ENCODE measurements at regions not wholly inside any gene's neighbourhood (a gene's known extent, or its start where the extent isn't known, plus 50 kb on each side); places are given as distances from the start of the nearest gene placed in this dataset.
"Not testable (repeated sequence)": the region's sequence is repeated elsewhere in the genome, so short reads cannot be mapped to it uniquely, and the experiment has no call there.

DNA sequence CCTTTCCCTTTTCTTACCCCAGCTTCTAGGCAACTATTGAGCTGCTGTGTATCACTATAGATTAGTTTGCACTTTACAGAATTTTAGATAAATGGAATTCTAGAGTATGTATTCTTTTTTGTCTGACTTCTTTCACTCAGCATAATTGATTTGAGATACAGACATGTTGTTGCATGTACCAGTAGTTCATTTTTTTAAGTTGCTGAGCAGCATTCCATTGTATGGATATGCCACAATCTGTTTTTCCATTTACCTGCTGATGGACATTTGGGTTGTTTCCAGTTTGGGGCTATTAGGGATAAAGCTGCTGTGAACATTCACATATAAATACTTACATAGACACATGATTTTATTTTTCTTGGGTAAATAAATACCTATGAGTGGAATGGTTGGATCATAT, 135.7 kb downstream of the IGF1 start:
- no peak for DNase-seq (ENCODE audit: low spot score)

DNA sequence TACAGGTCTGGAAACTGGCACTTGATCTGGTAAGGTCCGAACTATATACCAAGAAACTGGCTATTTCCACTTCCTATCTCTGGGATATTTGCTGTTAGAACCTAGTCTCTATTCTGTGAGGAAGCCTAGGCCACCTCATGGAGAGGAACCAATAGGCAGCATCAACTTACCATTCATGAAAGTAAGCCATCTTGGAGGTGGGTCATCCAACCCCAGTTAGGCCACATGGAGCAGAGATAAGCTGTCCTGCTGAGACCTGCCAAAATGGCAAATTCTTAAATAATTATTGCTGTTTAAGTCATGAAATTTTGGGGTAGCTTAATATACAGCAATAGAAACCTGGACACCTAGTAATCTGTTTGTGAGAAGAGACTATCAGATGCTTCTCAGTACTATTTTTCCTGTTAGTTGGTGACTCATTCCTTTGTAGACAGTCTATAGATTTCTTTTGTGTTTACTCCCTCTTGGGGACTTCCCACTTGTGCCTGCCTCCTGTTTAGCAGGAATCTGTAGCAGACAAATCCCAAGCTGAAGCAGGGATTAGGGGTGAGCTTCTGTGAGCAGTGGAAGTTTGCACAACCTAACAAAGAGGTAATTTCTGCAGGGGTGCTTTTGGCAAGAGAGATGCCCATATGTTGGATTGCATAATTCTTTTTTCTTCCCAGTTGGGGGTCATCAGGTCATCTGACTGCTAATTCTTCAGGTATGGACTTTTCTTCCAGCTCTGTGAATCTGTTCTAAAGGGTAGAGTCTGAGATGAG, 136.8 kb downstream of the IGF1 start:
- no peak for DNase-seq (ENCODE audit: low spot score)

DNA sequence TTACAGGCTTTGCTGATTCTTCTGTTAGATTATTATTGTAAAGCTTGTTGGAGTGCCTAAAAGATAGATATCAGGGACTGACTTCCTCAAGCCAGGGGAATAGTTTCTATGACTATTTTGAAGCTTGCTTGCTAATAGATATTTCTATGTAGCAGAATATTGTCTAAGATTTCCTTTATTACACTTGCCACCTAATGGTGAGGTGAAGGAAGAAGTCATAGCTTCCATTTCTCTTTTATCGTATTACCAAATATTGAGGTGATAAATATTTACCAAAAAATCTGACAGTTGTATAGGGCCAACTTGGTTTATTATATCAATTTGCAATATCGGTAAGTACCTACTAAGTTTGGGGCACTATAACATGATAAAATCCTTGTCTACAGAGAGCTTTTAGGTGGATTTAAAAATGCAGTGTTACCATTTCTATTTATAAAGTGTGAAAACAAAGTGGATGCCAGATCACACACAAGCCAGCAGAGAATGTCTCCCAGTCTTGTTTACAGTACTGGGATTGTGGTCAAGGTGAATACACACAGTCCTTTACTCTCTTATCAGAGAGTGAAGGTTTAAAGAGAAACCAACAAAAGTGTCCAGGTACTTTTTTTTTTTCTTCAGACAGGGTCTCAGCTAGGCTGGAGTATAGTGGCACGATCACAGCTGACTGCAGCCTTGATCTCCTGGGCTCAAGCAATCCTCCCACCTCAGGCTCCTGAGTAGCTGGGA, 137.9 kb downstream of the IGF1 start:
- DNase-seq (ENCODE audit: low spot score) = no peak

DNA sequence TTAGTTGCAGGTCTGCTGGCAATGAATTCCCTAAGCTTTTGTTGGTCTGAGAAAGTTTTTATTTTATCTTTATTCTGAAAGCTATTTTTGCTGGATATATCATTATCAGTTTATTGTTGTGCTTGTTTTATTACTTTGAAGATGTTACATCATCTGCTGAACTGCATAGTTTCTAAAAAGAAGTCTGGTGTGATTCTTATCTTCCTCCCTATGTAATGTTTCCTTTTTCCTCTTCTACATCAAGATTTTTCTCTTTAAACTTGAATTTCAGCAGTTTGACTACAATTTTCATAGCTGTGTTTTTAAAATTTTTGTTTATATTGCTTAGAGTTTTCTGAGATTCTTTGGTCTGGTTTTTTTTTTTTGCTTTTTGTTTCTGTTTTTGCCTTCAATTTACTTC, 137.1 kb upstream of the PMCH start:
- DNase-seq (ENCODE audit: low spot score) = no peak

DNA sequence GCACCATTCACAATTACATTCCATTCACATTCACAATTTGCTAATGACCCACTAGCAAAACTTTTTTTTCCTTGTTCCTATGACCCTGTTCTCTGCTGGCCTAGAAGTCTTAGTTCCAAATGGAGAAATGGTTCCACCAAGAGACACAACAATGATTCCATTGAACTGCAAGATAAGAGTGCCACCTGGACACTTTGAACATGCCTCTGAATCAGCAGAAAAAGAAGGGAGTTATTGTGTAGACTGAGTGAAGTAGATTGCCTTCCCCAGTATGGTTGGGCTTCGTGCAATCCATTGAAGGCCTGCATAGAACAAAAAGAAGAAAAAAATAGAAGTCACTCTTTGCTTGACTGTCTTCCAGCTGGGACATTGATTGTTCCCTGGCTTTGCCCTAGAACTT, 133.8 kb upstream of the PMCH start:
- DNase-seq (ENCODE audit: low spot score) = no peak

DNA sequence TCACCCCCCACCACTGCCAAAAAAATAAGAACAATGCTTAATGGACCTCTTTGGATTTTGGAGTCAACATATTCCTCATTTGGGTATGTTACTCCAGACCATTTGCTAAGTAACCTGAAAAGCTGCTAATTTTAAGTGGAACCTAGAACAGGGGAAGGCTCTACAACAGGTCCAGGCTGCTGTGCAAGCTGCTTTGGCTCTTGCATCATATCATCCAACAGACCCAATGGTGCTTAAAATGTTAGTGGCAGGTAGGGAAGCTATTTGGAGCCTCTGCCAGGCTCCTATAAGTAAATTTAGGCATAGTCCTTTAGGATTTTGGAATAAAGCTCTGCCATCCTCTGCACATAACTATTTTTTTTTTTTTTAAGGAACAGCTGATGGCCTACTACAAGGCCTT, 132.2 kb upstream of the PMCH start:
- no peak for DNase-seq (ENCODE audit: low spot score)

DNA sequence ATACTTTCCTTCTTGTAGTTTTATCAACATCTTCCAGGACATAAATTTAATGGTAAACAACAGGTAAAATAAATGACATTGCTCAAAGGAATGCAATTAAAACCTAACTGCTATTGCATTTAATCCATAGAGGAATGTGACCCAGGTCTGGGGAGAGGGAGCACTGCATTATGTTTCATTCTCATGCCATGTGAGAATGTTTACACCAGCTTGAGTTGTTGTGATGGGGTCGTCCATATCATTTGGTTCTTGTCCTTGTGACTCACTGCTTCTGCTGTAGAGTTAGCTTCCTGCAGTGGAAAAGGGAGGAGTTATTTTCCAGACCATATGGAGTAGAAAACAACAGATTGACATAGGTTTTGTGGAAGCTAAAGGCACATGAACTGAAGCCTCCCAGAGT, 129.3 kb upstream of the PMCH start:
- DNase-seq (ENCODE audit: low spot score) = no peak

DNA sequence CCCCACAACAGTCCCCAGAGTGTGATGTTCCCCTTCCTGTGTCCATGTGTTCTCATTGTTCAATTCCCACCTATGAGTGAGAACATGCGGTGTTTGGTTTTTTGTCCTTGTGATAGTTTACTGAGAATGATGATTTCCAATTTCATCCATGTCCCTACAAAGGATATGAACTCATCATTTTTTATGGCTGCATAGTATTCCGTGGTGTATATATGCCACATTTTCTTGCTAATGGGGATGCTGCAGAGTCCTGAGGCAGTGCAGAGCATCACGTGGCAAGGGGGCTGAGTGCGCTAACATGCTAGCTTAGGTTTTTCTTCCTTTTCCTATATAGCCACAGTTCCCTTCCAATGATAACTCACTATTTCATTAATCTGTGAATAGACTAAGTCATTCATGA, 127.5 kb upstream of the PMCH start:
- DNase-seq (ENCODE audit: low spot score) = not testable (repeated sequence)

DNA sequence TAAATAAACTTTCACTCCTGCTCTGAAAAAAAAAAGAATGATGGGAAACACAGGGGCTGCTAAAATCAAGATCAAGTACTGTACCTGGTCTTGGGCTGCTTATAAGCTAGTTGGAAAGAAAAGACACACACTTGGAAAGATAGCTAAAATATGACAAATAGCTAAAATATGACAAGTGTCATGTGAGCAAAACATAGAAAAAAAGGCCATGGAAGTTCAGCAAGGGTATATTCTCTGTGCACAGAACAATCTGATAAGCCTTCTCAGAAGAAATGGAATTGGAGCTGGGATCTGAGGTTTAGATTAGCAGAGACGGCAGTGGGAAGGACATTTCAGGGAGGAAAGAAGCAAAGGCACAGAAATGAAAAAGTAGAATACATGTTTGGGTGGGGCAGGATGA, 126.2 kb upstream of the PMCH start:
- DNase-seq (ENCODE audit: low spot score) = no peak

DNA sequence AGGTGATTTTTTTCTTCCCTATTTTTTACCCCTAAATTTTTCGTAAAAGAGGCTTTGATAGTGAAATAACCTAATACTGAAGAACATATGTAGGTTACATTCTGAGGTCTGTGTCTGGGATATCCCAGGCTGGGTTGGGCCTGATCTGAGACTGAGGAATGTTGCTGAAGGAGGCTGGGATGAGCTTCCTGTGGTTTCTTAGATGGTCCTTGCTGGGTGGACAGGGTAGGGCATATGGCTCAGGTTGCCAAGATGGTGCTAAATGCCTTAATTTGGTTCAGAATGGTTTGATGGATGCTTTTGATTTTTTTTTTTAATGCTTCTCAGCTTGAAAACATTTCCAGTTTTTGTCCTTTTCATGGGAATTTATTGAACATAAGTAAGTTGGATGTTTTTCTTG, 124.6 kb upstream of the PMCH start:
- DNase-seq (ENCODE audit: low spot score) = no peak

DNA sequence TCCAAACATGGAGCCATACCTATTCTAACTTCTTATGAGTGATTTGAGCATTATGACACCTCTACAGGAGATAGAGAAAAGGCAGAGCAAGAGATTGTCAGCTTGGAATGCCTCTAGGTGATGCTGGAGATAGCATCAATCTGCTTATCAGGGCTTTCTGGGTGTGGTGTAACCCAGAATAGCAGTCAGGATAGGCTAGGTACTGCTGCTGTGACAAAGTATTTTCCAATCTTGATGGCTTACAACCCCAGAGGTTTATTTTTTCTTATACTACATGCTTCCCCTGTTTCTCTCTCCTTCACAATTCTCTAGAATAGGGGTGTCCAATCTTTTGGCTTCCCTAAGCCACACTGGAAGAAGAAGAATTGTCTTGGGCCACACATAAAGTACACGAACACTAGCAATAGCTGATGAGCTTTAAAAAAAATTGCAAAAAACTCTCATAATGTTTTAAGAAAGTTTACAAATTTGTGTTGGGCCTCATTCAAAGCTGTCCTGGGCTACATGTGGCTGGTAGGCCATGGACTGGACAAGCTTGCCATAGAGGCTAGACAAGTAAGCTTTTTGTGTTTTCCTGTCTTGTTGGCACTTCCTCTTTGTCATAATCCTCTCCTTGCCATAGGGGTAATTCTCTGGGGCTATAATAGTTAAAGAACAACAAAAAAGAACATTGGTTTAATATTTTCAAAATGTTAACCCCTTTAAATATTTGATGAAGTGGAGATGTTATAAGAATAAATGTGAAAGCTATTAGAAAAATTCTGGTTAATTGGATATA, 123.9 kb upstream of the PMCH start:
- DNase-seq (ENCODE audit: low spot score) = no peak

DNA sequence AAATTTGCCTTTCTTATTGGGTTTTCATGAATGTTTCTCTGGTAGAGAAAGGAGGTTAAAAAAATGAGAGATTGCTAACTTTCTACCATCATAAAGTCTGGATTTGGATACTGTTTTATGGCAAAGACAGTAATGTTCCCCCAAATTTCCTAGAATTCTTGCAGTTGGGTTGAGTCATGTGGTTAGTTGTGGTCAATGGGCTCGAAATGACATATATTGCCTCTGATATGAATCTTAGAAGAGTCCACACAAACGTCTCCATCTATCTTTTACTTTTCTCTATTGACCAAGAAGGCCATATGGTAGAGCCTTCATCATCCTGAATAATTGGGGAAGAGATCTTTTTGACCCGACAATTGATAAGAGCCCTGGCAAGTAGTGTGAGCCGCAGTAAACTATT, 119.5 kb upstream of the PMCH start:
- no peak for DNase-seq (ENCODE audit: low spot score)

DNA sequence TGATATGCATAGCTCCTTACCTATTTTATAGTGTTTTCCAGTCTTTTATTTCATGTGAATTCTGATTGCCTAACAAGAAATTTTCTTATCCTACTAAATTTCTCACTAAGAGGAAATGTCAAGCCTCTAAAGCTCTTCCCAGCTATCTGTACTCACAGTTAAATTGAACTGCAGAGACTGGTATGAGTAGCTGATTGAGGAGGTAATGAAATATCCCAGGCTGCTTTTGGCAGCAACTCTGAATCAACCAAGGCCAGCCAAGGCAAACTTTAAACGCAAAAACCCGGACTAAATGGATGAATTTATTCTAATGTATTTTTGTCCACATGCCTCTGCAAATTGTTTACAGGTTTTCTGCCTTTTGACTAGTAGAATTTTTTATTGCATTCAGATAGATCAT, 119.1 kb upstream of the PMCH start:
- DNase-seq (ENCODE audit: low spot score) = no peak

DNA sequence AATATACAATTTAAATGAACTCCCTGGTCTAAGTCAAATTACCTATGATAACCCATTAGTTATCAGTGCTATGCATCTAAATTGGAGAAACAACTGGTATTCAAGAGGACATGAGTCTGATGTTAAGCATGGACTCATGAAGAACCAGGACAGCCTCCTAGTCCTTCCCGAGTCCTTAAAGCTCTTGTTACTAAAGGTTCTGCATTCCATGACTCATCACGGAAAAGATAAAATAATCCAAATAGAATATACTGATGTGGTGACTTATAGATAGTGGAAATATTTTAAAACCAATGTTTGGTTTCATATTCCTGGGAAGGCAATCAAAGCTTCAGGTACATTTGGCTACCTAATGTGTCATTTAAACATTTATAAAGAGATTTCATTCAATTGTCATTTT, 117.2 kb upstream of the PMCH start:
- DNase-seq (ENCODE audit: low spot score) = no peak

DNA sequence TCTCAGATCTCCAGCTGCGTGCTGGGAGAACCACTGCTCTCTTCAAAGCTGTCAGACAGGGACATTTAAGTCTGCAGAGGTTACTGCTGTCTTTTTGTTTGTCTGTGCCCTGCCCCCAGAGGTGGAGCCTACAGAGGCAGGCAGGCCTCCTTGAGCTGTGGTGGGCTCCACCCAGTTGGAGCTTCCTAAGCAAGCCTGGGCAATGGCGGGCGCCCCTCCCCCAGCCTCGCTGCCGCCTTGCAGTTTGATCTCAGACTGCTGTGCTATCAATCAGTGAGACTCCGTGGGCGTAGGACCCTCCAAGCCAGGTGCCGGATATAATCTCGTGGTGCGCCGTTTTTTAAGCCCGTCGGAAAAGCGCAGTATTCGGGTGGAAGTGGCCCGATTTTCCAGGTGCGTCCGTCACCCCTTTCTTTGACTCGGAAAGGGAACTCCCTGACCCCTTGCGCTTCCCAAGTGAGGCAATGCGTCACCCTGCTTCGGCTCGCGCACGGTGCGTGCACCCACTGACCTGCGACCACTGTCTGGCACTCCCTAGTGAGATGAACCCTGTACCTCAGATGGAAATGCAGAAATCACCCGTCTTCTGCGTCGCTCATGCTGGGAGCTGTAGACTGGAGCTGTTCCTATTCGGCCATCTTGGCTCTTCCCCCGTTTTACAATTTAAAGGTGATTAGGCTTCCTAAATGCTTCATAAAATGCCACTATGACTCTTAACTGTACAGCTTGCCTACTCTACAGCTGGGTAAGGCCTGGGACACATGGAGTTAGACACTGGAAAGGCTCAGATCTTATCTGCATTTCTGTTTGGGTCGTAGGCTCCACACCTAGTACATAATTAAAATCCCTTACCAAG, 115.7 kb upstream of the PMCH start:
- DNase-seq (ENCODE audit: low spot score) = not testable (repeated sequence)

DNA sequence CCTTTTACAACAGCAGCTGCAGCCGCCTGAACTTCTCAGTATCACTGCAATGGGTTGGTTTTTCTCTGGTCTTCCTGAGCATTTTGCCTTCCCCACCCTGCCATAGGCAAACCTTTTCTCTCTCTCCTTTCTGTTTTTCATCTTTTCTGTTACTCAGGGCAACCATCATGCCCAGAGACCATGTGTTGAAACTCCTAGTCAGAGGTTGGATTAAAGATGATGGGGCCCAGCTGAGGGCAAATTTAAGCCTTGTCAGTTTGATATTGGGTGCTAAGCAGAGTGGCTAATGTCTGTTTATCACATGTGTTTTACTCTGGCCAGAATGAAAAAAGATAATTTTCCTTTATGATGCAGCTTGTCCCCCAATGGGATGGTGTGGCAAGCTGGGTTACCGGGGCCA, 107.9 kb upstream of the PMCH start:
- no peak for DNase-seq (ENCODE audit: low spot score)

DNA sequence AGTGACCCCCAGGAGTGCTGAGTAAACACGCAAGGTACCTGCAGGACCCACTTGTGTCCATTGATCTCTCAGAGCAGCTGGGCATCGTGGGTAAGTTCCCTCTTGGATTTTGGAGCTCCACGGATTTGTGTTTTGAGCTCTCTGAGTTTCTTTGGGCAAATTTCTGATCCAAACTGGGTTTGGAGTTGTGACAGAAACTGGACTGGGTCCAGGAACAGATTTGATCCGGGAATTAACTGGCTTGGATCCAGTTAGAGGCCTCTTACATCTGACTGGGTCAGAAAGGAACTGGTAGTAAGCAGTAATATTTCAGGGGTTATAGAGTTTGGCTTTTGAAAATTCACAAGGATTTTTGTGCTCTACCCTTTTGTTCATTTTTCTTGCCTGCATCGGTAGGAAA, 107.0 kb upstream of the PMCH start:
- not testable (repeated sequence) for DNase-seq (ENCODE audit: low spot score)

DNA sequence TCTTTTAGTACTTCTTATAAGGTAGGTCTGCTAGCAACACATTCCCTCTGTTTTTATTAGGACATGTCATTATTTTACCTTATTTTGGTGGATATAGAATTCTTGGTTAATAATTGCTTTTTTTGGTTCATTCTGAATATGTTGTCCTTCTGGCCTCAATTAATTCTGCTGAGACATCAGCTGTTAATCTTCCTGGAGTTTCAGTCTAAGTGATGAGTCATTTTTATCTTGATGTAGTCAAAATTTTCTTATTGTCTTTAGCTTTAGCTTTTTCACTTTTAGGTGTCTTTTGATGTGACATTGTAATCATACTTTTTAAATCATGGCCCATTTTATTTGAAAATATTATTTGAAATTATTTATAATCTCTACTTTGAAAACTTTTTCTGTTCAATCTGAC, 104.9 kb upstream of the PMCH start:
- DNase-seq (ENCODE audit: low spot score) = no peak

DNA sequence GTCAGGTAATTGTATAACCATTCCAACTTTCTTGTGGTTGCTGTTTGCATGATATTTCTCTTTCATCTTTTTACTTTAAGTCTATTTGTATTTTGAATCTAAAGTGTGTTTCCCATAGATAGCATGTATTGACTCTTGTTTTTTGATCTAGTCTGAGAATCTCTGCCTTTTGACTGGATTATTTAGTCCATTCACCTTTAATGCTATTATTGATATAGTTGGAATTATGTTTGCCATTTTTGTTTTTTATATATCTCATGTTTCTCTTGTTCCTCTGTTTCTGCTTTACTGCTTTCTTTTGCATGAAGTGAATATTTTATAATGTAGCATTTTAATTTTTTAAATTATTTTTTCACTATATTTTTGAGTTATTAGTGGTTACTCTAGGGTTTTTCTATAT, 103.9 kb upstream of the PMCH start:
- DNase-seq (ENCODE audit: low spot score) = no peak

DNA sequence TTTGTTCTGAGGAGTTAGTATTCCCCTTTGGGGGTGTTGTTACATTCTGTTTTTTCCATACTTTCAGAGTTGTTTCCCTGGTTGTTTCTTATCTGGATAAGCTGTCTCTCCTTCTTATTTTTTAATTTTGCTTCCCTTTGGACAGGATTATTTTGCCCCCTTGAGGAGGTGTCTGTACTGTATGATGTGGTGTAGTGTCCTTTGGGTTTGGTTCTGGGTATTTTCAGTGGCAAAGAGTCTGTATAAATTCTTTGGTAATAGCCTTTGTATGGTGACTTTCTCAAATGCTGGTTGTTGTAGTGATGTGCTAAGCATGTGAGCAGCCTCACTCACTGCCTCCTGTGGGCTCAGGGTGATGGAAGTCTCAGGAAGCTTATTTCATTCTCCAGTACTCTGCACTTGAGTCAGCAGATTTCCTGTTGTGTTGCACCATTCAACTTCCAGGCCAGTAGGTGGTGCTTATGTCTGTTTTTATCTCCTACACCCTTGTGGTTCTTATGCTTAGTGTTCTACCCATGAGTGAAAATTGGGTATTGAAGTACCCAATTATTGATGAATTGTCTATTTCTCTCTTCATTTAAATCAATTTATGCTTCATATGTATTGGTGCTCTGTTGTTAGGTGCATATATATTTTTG, 103.3 kb upstream of the PMCH start:
- peak; percentile 62 for DNase-seq (ENCODE audit: low spot score)

DNA sequence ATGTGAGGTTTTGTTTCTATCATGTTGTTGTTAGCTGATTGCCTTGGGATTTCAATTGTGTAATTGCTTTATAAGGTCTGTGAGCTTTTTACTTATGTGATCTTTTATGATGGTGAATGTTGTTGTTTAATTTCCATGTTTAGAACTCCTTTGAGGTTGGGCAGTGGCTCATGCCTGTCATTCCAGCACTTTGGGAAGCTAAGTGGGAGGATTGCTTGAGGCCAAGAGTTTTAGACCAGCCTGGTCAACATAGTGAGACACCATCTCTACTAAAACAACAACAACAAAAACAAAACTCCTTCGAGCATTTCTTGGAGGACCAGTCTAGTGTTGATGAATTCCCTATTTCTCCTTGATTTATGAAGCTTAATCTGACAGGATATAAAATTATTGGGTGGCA, 102.1 kb upstream of the PMCH start:
- no peak for DNase-seq (ENCODE audit: low spot score)

DNA sequence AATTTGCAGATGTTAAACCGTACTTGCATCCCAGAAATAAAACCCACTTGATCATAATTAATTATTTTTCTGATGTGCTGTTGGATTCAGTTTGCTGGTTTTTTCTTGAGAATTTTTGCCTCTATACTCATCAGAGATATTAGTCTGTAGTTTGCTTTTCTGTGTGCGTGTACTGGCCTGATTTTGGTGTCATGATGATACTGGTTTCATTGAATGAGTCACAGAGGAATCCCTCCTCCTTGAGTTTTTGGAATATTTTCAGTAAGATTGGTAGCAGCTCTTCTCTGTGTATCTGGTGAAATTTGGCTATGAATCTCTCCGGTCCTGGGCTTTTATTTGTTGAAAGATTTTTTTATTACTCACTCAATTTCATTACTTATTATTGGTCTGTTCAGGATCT, 100.4 kb upstream of the PMCH start:
- peak; percentile 8 for DNase-seq (ENCODE audit: low spot score)

Data from AG08396 (cell line).